ENCODE measurements at regions not wholly inside any gene's neighbourhood (a gene's known extent, or its start where the extent isn't known, plus 50 kb on each side); places are given as distances from the start of the nearest gene placed in this dataset.

DNA sequence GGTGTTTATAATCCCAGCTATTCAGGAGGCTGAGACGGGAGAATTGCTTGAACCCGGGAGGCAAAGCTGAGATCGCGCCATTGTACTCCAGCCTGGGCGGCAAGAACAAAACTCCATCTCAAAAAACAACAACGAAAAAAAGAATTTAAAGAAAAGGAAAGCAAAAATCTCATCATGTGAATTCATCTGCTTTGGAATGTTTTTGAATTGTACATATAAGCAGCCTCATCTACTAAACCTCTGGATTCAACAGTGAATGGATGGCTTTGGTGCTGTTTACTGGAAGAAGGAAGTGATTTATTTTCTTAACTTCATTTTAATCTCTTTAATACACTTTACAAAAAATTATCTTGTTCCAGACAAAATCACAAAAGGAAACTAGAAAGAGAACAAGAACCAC lies 51.8 kb upstream of the PNRC1 start:
- Histone ChIP-seq H3K4me3 (ENCODE audit: insufficient read depth in 1 of 2, low read depth in 1 of 2, low read length in 2 of 2) (no peak overlapping the region), H3K4me2 (ENCODE audit: low read length, poor library complexity, severe bottlenecking) (no peak overlapping the region), H3K9ac (ENCODE audit: low read length) (no peak overlapping the region), H2BK12ac (ENCODE audit: low read length in 2 of 2) (no peak overlapping the region), H2AFZ (ENCODE audit: low read depth, low read length) (no peak overlapping the region), H2BK5ac (ENCODE audit: low read depth, low read length, poor library complexity, severe bottlenecking) (no peak overlapping the region), H3K27ac (ENCODE audit: low read length, poor library complexity, severe bottlenecking) (no peak overlapping the region), H3K4ac (ENCODE audit: low read depth in 1 of 2, low read length in 2 of 2) (no peak overlapping the region), H3K79me1 (replicated peaks; ENCODE audit: low read length, poor library complexity, severe bottlenecking) (no peaks in the 10 kb centered on the region), H3K27me3 (ENCODE audit: control insufficient read depth in 1 of 2, insufficient read depth in 1 of 2, low read length in 2 of 2) (peaks cover 0 to 3% of the 10 kb centered on the region in 2 experiments), H2BK120ac (ENCODE audit: low read depth, low read length) (no peak overlapping the region), H3K4me1 (ENCODE audit: control insufficient read depth, insufficient read depth, low read depth, low read length) (peaks cover 1% of the 10 kb centered on the region), H3K18ac (ENCODE audit: low read depth in 1 of 2, low read length in 2 of 2) (no peak overlapping the region), H3K23ac (ENCODE audit: low read length in 2 of 2) (no peak overlapping the region), H3K9me3 (ENCODE audit: control insufficient read depth, low read length) (no peaks in the 10 kb centered on the region), H3K36me3 (ENCODE audit: control insufficient read depth in 1 of 2, insufficient read depth in 2 of 2, low read depth in 1 of 2, low read length in 2 of 2) (no peaks in the 10 kb centered on the region), H2AK5ac (ENCODE audit: low read length, severe bottlenecking) (no peak overlapping the region), H2BK15ac (ENCODE audit: low read depth, poor library complexity, severe bottlenecking) (no peak overlapping the region), H4K8ac (ENCODE audit: low read length) (no peak overlapping the region), H3K14ac (ENCODE audit: low read length in 2 of 2) (no peak overlapping the region), H4K91ac (ENCODE audit: low read length) (no peak overlapping the region)
- DNase-seq, result no peak
- WGBS, result 86% methylated on average over 4 of the region's 6 CpGs

DNA sequence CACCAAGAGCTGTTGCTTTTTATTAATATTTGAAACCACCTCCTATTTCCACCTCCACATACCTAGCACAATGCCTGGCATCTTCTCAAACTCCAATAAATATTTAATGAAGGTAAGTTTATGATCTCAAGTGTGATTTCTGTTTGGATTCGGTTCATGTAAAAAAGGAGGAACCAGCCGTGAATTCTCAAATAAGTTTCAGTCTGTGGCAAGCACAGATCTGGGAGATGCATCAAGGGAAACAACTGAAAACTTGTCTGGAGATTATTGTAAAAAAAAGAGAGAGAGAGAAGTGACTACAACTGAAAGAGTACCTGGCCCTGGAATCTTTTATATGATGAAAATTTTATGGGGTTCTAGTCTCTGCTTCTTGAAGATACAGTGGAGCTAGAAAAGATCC lies 52.8 kb upstream of the PNRC1 start:
- H4K8ac ChIP-seq (ENCODE audit: low read length), result no peak overlapping the region
- no peak overlapping the region for H4K91ac ChIP-seq (ENCODE audit: low read length)
- H3K18ac ChIP-seq (ENCODE audit: low read depth in 1 of 2, low read length in 2 of 2), result no peak overlapping the region
- H3K79me1 ChIP-seq (replicated peaks; ENCODE audit: low read length, poor library complexity, severe bottlenecking), result no peaks in the 10 kb centered on the region
- H2BK5ac ChIP-seq (ENCODE audit: low read depth, low read length, poor library complexity, severe bottlenecking), result no peak overlapping the region
- H3K4ac ChIP-seq (ENCODE audit: low read depth in 1 of 2, low read length in 2 of 2), result no peak overlapping the region
- H3K4me1 ChIP-seq (ENCODE audit: control insufficient read depth, insufficient read depth, low read depth, low read length), result peaks cover 1% of the 10 kb centered on the region
- H3K4me3 ChIP-seq (ENCODE audit: insufficient read depth in 1 of 2, low read depth in 1 of 2, low read length in 2 of 2), result no peak overlapping the region
- no peak overlapping the region for H3K23ac ChIP-seq (ENCODE audit: low read length in 2 of 2)
- H3K27ac ChIP-seq (ENCODE audit: low read length, poor library complexity, severe bottlenecking), result no peak overlapping the region
- H3K36me3 ChIP-seq (ENCODE audit: control insufficient read depth in 1 of 2, insufficient read depth in 2 of 2, low read depth in 1 of 2, low read length in 2 of 2), result no peaks in the 10 kb centered on the region
- H3K27me3 ChIP-seq (ENCODE audit: control insufficient read depth in 1 of 2, insufficient read depth in 1 of 2, low read length in 2 of 2), result peaks cover 0 to 3% of the 10 kb centered on the region in 2 experiments
- no peak overlapping the region for H2BK15ac ChIP-seq (ENCODE audit: low read depth, poor library complexity, severe bottlenecking)
- no peak overlapping the region for H3K14ac ChIP-seq (ENCODE audit: low read length in 2 of 2)
- no peak overlapping the region for H2AK5ac ChIP-seq (ENCODE audit: low read length, severe bottlenecking)
- no peaks in the 10 kb centered on the region for H3K9me3 ChIP-seq (ENCODE audit: control insufficient read depth, low read length)
- no peak overlapping the region for H2BK120ac ChIP-seq (ENCODE audit: low read depth, low read length)
- no peak for DNase-seq
- no peak overlapping the region for H2AFZ ChIP-seq (ENCODE audit: low read depth, low read length)
- H3K9ac ChIP-seq (ENCODE audit: low read length), result no peak overlapping the region
- 98% methylated on average over 2 of the region's 2 CpGs for WGBS
- H3K4me2 ChIP-seq (ENCODE audit: low read length, poor library complexity, severe bottlenecking), result no peak overlapping the region
- H2BK12ac ChIP-seq (ENCODE audit: low read length in 2 of 2), result no peak overlapping the region

DNA sequence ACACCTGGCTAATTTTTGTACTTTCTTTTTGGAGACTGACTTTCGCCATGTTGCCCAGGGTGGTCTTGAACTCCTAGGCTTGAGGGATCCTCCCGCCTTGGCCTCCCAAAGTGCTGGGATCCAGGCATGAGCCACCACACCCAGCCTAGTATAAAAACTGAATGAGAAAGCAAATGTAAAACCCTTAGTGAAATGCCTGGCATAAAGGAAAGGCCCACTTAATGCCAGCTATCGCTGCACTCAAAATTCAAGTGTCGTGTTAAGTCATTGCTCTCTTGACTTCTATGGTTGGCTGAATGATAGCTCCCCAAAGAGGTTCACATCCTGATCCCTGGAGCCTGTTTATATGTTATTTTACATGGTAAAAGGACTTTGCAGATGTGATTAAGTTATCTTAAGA lies 54.4 kb upstream of the PNRC1 start:
- Histone ChIP-seq H3K9ac (ENCODE audit: low read length) (no peak overlapping the region), H2AFZ (ENCODE audit: low read depth, low read length) (no peak overlapping the region), H3K27ac (ENCODE audit: low read length, poor library complexity, severe bottlenecking) (no peak overlapping the region), H2BK12ac (ENCODE audit: low read length in 2 of 2) (no peak overlapping the region), H3K4ac (ENCODE audit: low read depth in 1 of 2, low read length in 2 of 2) (peak overlapping the region in 1 of 2 experiments; percentile 51), H3K23ac (ENCODE audit: low read length in 2 of 2) (no peak overlapping the region), H3K4me1 (ENCODE audit: control insufficient read depth, insufficient read depth, low read depth, low read length) (peaks cover 1% of the 10 kb centered on the region), H2AK5ac (ENCODE audit: low read length, severe bottlenecking) (no peak overlapping the region), H3K4me2 (ENCODE audit: low read length, poor library complexity, severe bottlenecking) (no peak overlapping the region), H4K91ac (ENCODE audit: low read length) (no peak overlapping the region), H3K27me3 (ENCODE audit: control insufficient read depth in 1 of 2, insufficient read depth in 1 of 2, low read length in 2 of 2) (peaks cover 0 to 3% of the 10 kb centered on the region in 2 experiments), H3K79me1 (replicated peaks; ENCODE audit: low read length, poor library complexity, severe bottlenecking) (no peaks in the 10 kb centered on the region), H2BK5ac (ENCODE audit: low read depth, low read length, poor library complexity, severe bottlenecking) (no peak overlapping the region), H3K18ac (ENCODE audit: low read depth in 1 of 2, low read length in 2 of 2) (no peak overlapping the region), H3K14ac (ENCODE audit: low read length in 2 of 2) (no peak overlapping the region), H2BK120ac (ENCODE audit: low read depth, low read length) (no peak overlapping the region), H2BK15ac (ENCODE audit: low read depth, poor library complexity, severe bottlenecking) (no peak overlapping the region), H3K4me3 (ENCODE audit: insufficient read depth in 1 of 2, low read depth in 1 of 2, low read length in 2 of 2) (no peak overlapping the region), H3K36me3 (ENCODE audit: control insufficient read depth in 1 of 2, insufficient read depth in 2 of 2, low read depth in 1 of 2, low read length in 2 of 2) (no peaks in the 10 kb centered on the region), H4K8ac (ENCODE audit: low read length) (no peak overlapping the region), H3K9me3 (ENCODE audit: control insufficient read depth, low read length) (no peaks in the 10 kb centered on the region)
- DNase-seq, result no peak
- WGBS, result 98% methylated on average over 4 of the region's 4 CpGs

DNA sequence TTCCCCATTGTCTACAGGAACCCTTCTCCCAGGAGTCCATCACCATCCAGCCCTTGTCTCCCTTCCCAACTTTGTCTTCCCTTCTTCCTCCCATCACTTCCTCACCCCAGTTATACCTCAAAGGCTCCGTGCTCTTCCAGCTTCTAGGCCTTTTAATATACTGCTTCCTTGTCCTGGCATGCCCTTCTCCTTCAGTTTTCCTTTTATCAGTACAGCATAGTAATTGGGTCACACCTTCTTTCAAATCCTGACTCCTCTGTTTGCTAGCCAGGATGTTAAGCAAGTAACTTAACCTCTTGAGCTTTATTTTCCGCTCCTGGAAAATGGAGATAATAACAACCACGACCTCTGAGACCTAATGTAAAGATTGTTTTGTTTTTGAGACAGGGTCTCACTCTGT lies 54.9 kb upstream of the PNRC1 start:
- WGBS, result 86% methylated on average over 3 of the region's 3 CpGs
- peaks cover 1% of the 10 kb centered on the region for H3K4me1 ChIP-seq (ENCODE audit: control insufficient read depth, insufficient read depth, low read depth, low read length)

More for the DNA sequence above, 54.9 kb upstream of the PNRC1 start:
- H3K79me1 ChIP-seq (replicated peaks; ENCODE audit: low read length, poor library complexity, severe bottlenecking), result no peaks in the 10 kb centered on the region
- no peak for DNase-seq
- H3K36me3 ChIP-seq (ENCODE audit: control insufficient read depth in 1 of 2, insufficient read depth in 2 of 2, low read depth in 1 of 2, low read length in 2 of 2), result no peaks in the 10 kb centered on the region
- no peak overlapping the region for H3K4me2 ChIP-seq (ENCODE audit: low read length, poor library complexity, severe bottlenecking)
- H3K27ac ChIP-seq (ENCODE audit: low read length, poor library complexity, severe bottlenecking), result no peak overlapping the region
- peak overlapping the region in 1 of 2 experiments; percentile 37 for H3K4ac ChIP-seq (ENCODE audit: low read depth in 1 of 2, low read length in 2 of 2)
- no peak overlapping the region for H2BK5ac ChIP-seq (ENCODE audit: low read depth, low read length, poor library complexity, severe bottlenecking)
- peak overlapping the region in 1 of 2 experiments; percentile 33 for H3K18ac ChIP-seq (ENCODE audit: low read depth in 1 of 2, low read length in 2 of 2)
- no peak overlapping the region for H3K23ac ChIP-seq (ENCODE audit: low read length in 2 of 2)
- peak overlapping the region; percentile 26 for H2BK15ac ChIP-seq (ENCODE audit: low read depth, poor library complexity, severe bottlenecking)
- H2BK12ac ChIP-seq (ENCODE audit: low read length in 2 of 2), result peak overlapping the region in 1 of 2 experiments; percentile 48
- H2BK120ac ChIP-seq (ENCODE audit: low read depth, low read length), result no peak overlapping the region
- H3K4me3 ChIP-seq (ENCODE audit: insufficient read depth in 1 of 2, low read depth in 1 of 2, low read length in 2 of 2), result no peak overlapping the region
- peaks cover 0 to 3% of the 10 kb centered on the region in 2 experiments for H3K27me3 ChIP-seq (ENCODE audit: control insufficient read depth in 1 of 2, insufficient read depth in 1 of 2, low read length in 2 of 2)
- peak overlapping the region; percentile 27 for H4K91ac ChIP-seq (ENCODE audit: low read length)
- H4K8ac ChIP-seq (ENCODE audit: low read length), result no peak overlapping the region
- no peak overlapping the region for H3K9ac ChIP-seq (ENCODE audit: low read length)
- no peak overlapping the region for H3K14ac ChIP-seq (ENCODE audit: low read length in 2 of 2)
- no peak overlapping the region for H2AFZ ChIP-seq (ENCODE audit: low read depth, low read length)
- no peak overlapping the region for H2AK5ac ChIP-seq (ENCODE audit: low read length, severe bottlenecking)
- no peaks in the 10 kb centered on the region for H3K9me3 ChIP-seq (ENCODE audit: control insufficient read depth, low read length)

Data from mesenchymal stem cell (in vitro differentiated cells and primary cell).